MCF 10A (cell line): ENCODE measurements at regions not wholly inside any gene's neighbourhood (a gene's known extent, or its start where the extent isn't known, plus 50 kb on each side); places are given as distances from the start of the nearest gene placed in this dataset.

Source experiments
- BruUV-seq: library from RNA; stranded (reverse); fragments of 400-500 nt; replicated peaks from 2 replicates; lab custom pipeline; 2021; lab: Mats Ljungman, UMichigan
- CTCF ChIA-PET: fragments of 300-600 bp; sonication (Branson Sonifier 250); formaldehyde crosslinking; extraction: SDS; loops from one replicate; lab custom pipeline; 2021; ENCODE audit warnings: antibody characterized with exemption, inconsistent platforms; lab: Yijun Ruan, JAX
- POLR2A ChIA-PET: fragments of 300-600, 350-650 bp; sonication (Branson Sonifier 250); formaldehyde crosslinking; extraction: SDS; loops from one replicate; lab custom pipeline; 2020; ENCODE audit warnings: antibody characterized with exemption, inconsistent platforms; lab: Yijun Ruan, JAX
- DNase-seq: peaks from one replicate; pipeline ENCODE4 v3.0.0-alpha.2; 2018; ENCODE audit not compliant: unreplicated experiment
- H3K27ac Mint-ChIP-seq: one replicate; pipeline ENCODE4 v1.8.0; 2022; ENCODE audit warnings: mild to moderate bottlenecking, low read depth, mixed read lengths; ENCODE audit not compliant: unreplicated experiment
- H3K27me3 Mint-ChIP-seq: one replicate; pipeline ENCODE4 v1.8.0; 2022; ENCODE audit warnings: mixed read lengths; ENCODE audit not compliant: insufficient read depth, unreplicated experiment
- H3K36me3 Mint-ChIP-seq: one replicate; pipeline ENCODE4 v1.8.0; 2022; ENCODE audit warnings: mild to moderate bottlenecking, moderate library complexity, mixed read lengths; ENCODE audit not compliant: insufficient read depth, unreplicated experiment
- H3K4me1 Mint-ChIP-seq: one replicate; pipeline ENCODE4 v1.8.0; 2022; ENCODE audit warnings: mixed read lengths; ENCODE audit not compliant: insufficient read depth, unreplicated experiment
- H3K4me3 Mint-ChIP-seq: one replicate; pipeline ENCODE4 v1.8.0; 2022; ENCODE audit warnings: mild to moderate bottlenecking, moderate library complexity, mixed read lengths; ENCODE audit not compliant: unreplicated experiment
- H3K9me3 Mint-ChIP-seq: one replicate; pipeline ENCODE4 v1.8.0; 2022; ENCODE audit warnings: mixed read lengths; ENCODE audit not compliant: unreplicated experiment
- CTCF ChIP-seq: fragments of 200-600 bp; IDR thresholded peaks from one replicate; pipeline ENCODE4 v1.8.0; 2022; ENCODE audit warnings: antibody characterized with exemption, mild to moderate bottlenecking; ENCODE audit not compliant: unreplicated experiment
- intact Hi-C: fragments of 100-400 bp; cut with micrococcal nuclease; formaldehyde crosslinking; loops from 2 replicates; pipeline ENCODE4 v1.14.1; 2022

GRCh38 chr22:49048591-49048990 lies 779.1 kb downstream of the BRD1 start:
- peaks cover 26% of the 10 kb centered on the region for H3K9me3 Mint-ChIP-seq
- ChIA-PET POLR2A (no interaction called here), CTCF (no interaction called here)
- DNase-seq = no peak
- no peak for TF ChIP-seq CTCF
- H3K4me1 Mint-ChIP-seq = no peaks in the 10 kb centered on the region
- no TSS peak for BruUV-seq
- H3K36me3 Mint-ChIP-seq = no peaks in the 10 kb centered on the region
- H3K27ac Mint-ChIP-seq = no peak overlapping the region
- H3K27me3 Mint-ChIP-seq = no peaks in the 10 kb centered on the region
- H3K4me3 Mint-ChIP-seq = no peak overlapping the region
- intact Hi-C loops = no loop called here

GRCh38 chr22:49047447-49047846 lies 780.2 kb downstream of the BRD1 start:
- ChIA-PET POLR2A (no interaction called here), CTCF (no interaction called here)
- intact Hi-C loops = no loop called here
- Mint-ChIP-seq H3K36me3 (no peaks in the 10 kb centered on the region), H3K27ac (no peak overlapping the region), H3K9me3 (peaks cover 34% of the 10 kb centered on the region), H3K27me3 (no peaks in the 10 kb centered on the region), H3K4me1 (no peaks in the 10 kb centered on the region), H3K4me3 (no peak overlapping the region)
- DNase-seq = no peak
- TF ChIP-seq CTCF = no peak
- BruUV-seq = no TSS peak

GRCh38 chr22:49046546-49047361 lies 780.9 kb downstream of the BRD1 start:
- intact Hi-C loops = no loop called here
- Mint-ChIP-seq H3K27me3 (no peaks in the 10 kb centered on the region), H3K36me3 (no peaks in the 10 kb centered on the region), H3K27ac (no peak overlapping the region), H3K9me3 (peaks cover 34% of the 10 kb centered on the region), H3K4me3 (no peak overlapping the region), H3K4me1 (no peaks in the 10 kb centered on the region)
- DNase-seq = no peak
- BruUV-seq = no TSS peak
- ChIA-PET CTCF (no interaction called here), POLR2A (no interaction called here)
- no peak for TF ChIP-seq CTCF

GRCh38 chr22:49046000-49046545 lies 781.6 kb downstream of the BRD1 start:
- no peak for DNase-seq
- no peaks in the 10 kb centered on the region for H3K4me1 Mint-ChIP-seq
- H3K9me3 Mint-ChIP-seq = peaks cover 34% of the 10 kb centered on the region
- no peak overlapping the region for H3K27ac Mint-ChIP-seq
- no peaks in the 10 kb centered on the region for H3K27me3 Mint-ChIP-seq
- no peak overlapping the region for H3K4me3 Mint-ChIP-seq
- H3K36me3 Mint-ChIP-seq = no peaks in the 10 kb centered on the region
- intact Hi-C loops = no loop called here
- no TSS peak for BruUV-seq
- CTCF ChIA-PET = no interaction called here
- POLR2A ChIA-PET = no interaction called here
- TF ChIP-seq CTCF = no peak
